Omental fat pad (tissue), 3 donors: ENCODE measurements at regions not wholly inside any gene's neighbourhood (a gene's known extent, or its start where the extent isn't known, plus 50 kb on each side); places are given as distances from the start of the nearest gene placed in this dataset.
"Not testable (repeated sequence)": the region's sequence is repeated elsewhere in the genome, so short reads cannot be mapped to it uniquely, and the experiment has no call there.

Experiments used
- ATAC-seq: fragments of 150-250 bp; one replicate; pipeline ENCODE4 v1.9.1; 2016; ENCODE audit warnings: mild to moderate bottlenecking, moderate library complexity; ENCODE audit not compliant: low FRiP score
- DNase-seq: peaks from one replicate; pipeline ENCODE4 v3.0.0-alpha.2; 2019; ENCODE audit warnings: low spot score
- TF ChIP-seq, protein P1 (sequence below), 3 donors: fragments of 450-650 bp; IDR thresholded peaks; one replicate each; pipeline ENCODE4 v1.5.1; 2016 to 2017; ENCODE audit warnings: antibody characterized with exemption in 3 of 3, mild to moderate bottlenecking in 3 of 3, moderate library complexity in 2 of 3

DNA sequence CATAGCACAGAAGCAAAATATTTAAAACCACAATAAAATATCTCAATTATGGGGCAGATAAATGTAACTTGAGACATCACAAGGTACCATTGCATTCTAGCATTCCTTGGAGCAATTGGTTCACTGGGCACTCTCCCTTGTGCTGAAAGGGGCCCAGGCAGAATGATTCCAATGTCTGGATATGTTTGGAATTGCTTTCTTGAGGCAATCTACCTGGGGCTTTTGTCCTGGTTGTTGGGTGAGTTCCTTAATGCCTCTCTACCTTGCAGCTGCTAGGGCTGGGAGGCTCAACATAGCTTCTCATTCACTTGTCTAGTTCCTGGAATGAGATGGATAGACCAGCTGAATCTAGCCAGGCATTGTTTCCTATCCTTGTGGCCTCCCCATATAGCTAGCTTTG is 539.6 kb upstream of the FSHR start:
- TF ChIP-seq, protein P1, sequence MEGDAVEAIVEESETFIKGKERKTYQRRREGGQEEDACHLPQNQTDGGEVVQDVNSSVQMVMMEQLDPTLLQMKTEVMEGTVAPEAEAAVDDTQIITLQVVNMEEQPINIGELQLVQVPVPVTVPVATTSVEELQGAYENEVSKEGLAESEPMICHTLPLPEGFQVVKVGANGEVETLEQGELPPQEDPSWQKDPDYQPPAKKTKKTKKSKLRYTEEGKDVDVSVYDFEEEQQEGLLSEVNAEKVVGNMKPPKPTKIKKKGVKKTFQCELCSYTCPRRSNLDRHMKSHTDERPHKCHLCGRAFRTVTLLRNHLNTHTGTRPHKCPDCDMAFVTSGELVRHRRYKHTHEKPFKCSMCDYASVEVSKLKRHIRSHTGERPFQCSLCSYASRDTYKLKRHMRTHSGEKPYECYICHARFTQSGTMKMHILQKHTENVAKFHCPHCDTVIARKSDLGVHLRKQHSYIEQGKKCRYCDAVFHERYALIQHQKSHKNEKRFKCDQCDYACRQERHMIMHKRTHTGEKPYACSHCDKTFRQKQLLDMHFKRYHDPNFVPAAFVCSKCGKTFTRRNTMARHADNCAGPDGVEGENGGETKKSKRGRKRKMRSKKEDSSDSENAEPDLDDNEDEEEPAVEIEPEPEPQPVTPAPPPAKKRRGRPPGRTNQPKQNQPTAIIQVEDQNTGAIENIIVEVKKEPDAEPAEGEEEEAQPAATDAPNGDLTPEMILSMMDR (IDR thresholded peaks at IDR 0.05): no peak
- ATAC-seq (no peak), DNase-seq (no peak)

DNA sequence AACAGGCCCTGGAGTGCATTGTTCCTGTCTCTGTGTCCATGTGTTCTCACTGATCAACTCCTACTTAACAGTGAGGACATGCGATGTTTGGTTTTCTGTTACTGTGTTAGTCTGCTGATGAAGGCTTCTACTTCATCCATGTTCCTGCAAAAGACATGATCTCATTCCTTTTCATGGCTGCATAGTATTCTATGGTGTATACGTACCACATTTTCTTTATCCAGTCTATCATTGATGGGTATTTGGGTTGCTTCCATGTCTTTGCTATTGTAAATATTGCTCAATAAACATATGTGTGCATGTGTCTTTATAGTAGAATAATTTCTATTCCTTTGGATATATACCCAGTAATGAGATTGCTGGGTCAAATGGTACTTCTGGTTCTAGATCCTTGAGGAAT is 537.7 kb upstream of the FSHR start:
- ATAC-seq, DNase-seq: not testable (repeated sequence)

DNA sequence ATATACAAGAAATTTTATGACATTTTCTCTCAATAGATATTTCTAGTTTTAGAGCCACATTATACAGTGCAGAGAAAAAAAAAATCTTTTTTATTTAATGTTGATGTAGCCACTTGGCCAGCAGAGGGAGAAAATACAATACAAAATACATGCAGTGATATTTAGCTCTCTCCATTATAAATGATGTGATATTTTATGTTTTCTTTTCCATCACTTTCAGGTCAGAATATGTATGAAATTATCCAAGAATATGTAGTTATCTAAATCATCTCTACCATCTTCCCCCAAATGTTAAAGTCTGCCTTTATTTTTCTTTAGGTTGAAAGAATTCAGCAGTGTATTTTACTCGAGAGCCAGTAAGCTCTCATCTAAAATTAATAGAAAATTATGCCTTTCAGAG is 533.6 kb upstream of the FSHR start:
- TF ChIP-seq, protein P1 (IDR thresholded peaks at IDR 0.05): no peak
- ATAC-seq (no peak), DNase-seq (no peak)

DNA sequence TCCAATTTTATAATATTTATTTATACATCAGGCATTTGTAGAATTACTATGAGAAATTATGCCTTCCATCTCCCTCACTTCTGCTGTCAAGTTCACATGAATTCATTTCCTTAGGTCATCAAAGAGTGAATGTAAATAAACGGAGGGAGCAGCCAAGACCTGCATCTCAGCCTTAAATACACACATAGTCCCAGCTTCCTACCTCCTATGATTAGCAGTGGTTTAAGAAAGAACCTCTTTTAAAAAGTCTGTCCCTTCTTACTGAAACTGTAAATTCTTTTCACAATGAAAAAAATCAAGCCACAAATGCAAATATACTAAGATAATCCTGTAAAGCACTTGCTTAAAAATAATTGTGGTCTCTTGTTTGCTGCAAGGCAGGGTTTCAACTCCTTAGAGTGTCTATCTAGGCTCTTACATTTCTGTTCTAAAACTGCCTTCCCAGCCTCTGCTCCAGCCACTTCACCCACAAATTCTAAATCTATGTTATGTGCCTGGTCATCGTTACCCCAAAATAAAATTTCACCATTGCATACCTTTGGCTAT is 532.7 kb upstream of the FSHR start:
- ATAC-seq (no peak), DNase-seq (no peak)
- TF ChIP-seq, protein P1 (IDR thresholded peaks at IDR 0.05): no peak

DNA sequence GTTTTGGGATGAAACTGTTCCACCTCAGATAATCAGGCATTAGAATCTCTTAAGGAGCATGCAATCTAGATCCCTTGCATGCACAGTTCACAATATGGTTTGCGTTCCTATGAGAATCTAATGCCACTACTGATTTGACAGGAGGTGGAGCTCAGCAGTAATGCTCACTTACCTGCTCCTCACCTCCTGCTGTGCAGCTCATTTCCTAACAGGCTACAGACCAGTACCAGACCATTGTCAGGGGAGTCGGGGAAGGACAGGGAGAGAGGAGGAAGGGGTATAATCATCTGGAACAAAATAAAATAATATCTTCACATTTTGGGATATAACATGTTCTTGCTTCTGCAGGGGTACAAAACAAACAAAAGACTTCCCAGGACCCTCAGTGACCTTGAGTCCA is 532.0 kb upstream of the FSHR start:
- TF ChIP-seq, protein P1 (IDR thresholded peaks at IDR 0.05): no peak
- ATAC-seq: no peak
- no peak for DNase-seq

DNA sequence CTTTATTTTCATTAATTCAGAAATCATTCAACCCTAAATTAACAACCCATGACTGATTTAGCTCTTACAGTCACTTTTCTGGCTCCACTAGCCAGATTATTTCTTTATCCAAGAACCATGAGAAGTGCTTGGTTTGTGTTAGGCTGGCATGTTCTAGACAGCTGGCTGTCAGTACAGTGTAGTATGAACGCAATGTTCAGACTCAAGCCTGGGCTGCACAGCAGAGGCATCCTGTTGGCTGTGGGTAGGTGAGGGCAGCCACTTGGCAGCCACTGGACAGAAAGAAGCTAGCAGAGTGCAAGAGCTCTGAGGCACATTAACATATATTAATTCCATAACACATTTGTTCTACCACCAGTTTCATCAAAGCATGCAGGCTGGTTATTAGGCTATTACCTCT is 522.9 kb upstream of the FSHR start:
- ATAC-seq: no peak
- TF ChIP-seq, protein P1 (IDR thresholded peaks at IDR 0.05): no peak
- DNase-seq: no peak

DNA sequence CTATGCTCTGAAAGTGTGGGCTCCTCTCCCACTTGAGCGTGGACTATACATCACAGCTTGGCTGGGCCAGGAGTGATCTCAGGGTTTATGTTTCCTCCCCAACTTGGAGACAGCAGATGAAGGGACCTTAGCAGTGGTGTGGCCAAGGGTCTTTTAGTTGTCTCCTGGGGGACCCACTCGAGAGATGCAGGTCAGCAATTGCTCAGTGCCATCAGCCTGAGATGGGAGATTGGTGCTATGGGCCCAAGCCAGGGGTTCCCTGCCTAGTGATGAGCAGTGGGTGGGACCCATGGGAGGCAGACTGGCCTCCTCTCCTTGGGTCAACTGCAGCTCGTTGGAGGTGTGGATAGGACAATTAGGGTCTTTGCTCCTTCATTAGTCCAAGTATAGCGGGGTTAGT is 510.5 kb upstream of the FSHR start:
- DNase-seq (no peak), ATAC-seq (no peak)
- TF ChIP-seq, protein P1 (IDR thresholded peaks at IDR 0.05): no peak

DNA sequence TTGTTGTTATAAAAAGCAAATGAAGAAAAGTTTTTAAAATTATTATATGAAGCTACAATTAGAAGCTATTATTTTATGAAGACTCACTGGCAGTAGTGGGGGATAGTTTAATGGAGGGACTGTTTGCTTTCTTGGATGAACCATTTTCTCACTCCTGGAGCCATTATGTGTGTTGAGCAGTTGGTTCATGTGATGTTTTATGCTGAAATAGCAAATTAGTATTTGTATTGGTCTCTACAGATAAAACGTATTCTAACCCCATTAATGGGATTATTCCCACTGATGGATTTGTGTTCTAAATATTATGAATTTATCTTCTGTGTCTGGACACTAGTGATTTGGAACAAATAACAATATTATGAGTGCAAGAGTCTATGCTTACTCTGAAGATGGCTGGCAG is 507.5 kb upstream of the FSHR start:
- no peak for DNase-seq

More for the DNA sequence above, 507.5 kb upstream of the FSHR start:
- TF ChIP-seq, protein P1 (IDR thresholded peaks at IDR 0.05): no peak
- ATAC-seq: no peak
